GM19467 (cell line): ENCODE measurements at regions not wholly inside any gene's neighbourhood (a gene's known extent, or its start where the extent isn't known, plus 50 kb on each side); places are given as distances from the start of the nearest gene placed in this dataset.

Experiments used
- ATAC-seq: cut with Tn5 transposase; IDR thresholded peaks from one replicate; pipeline ENCODE4 v1.9.1; 2021; ENCODE audit warnings: mild to moderate bottlenecking, moderate library complexity; ENCODE audit not compliant: unreplicated experiment

- ATAC-seq = no peak
Observed at GRCh38 chr15:69929905-69930630, 167.6 kb downstream of the TLE3 start.

GRCh38 chr15:69930754-69931153 lies 167.0 kb downstream of the TLE3 start:
- no peak for ATAC-seq

- no peak for ATAC-seq
Observed at GRCh38 chr15:69931156-69931555, 166.6 kb downstream of the TLE3 start.

- ATAC-seq = no peak
Observed at GRCh38 chr15:69934607-69935006, 163.1 kb downstream of the TLE3 start.

- no peak for ATAC-seq
Observed at GRCh38 chr15:69939513-69940440, 157.9 kb downstream of the TLE3 start.

- ATAC-seq = no peak
Observed at GRCh38 chr15:69940441-69941300, 157.0 kb downstream of the TLE3 start.

DNA sequence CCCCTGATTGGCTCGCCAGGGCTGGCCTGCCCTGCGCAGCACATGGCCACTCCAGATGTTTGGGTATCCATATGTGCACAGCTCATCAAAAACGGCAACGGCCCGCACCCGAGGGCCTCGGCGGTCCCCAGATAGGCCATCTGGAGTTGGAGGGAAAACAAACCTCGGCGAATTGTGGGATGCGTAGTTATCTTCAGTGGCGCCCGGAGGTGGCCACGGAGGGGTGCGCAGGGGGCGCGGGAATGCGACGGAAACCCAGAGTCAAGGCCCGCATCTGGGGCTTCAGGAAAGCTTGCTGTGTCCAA lies 156.5 kb downstream of the TLE3 start:
- ATAC-seq = no peak

DNA sequence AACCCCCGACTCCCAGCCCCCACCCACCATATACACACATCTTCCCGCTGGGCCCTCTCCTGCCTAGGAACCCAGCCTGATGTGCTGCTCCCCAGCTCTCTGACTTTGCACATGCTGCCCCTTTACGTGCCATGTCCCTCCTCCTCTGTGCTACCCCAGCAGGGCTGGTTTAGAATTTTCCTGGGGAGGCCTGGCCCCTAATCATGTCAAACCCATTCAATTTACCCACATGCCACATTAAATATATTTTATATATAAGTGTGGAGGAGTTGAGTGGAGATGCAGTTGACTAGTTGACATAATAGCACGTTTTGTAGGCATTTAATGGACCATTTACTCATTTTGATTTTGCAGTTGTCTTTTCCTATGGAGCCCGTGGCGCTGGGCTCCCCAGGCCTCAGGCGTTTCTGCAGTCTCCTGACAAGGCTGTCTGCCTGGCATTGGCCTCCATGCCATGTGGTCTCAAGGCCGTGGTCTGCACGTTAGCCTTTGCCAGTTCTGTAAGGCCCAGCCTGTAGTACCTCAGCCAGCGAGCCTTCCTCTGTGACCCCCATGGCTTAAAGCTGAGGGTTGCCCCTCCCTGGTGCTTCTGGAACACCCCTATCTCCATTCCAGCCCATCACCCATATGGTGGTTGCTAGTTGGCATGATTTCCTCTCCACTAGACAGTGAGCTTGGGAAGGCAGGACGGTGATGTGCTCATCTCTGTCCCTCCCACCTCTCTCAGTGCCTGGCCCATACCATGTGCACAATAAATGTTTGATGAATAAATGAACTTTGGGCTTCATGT lies 155.8 kb downstream of the TLE3 start:
- no peak for ATAC-seq

DNA sequence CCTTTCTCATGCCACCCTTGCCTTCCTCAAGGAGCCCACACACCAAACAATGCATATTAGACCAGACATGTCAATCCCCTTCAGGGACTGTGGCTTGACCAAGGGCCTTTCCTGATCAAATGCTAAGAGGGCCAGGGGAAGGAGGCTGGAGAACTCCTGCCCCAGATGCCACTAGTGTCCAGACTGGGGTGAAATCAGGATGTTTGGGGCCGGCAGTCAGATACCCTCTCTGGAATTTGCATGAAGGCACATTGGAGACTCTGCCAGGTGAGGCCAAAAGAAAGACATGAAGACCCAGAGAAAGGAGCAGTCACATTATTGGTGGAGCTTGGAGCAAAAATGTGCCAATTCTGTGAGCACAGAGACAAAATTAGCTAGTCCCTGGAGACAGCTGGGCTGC lies 154.1 kb downstream of the TLE3 start:
- ATAC-seq = no peak

GRCh38 chr15:69945729-69946128 lies 152.0 kb downstream of the TLE3 start:
- no peak for ATAC-seq

- no peak for ATAC-seq
Observed at GRCh38 chr15:69946870-69947269, 150.8 kb downstream of the TLE3 start.

- no peak for ATAC-seq
Observed at GRCh38 chr15:69947394-69947793, 150.3 kb downstream of the TLE3 start.

- no peak for ATAC-seq
Observed at GRCh38 chr15:69949485-69949884, 148.2 kb downstream of the TLE3 start.

GRCh38 chr15:69951256-69951897 lies 146.3 kb downstream of the TLE3 start:
- ATAC-seq = no peak

- ATAC-seq = no peak
Observed at GRCh38 chr15:69951898-69952555, 145.7 kb downstream of the TLE3 start.

GRCh38 chr15:69953051-69953450 lies 144.7 kb downstream of the TLE3 start:
- ATAC-seq = no peak

- no peak for ATAC-seq
Observed at GRCh38 chr15:69953816-69954215, 143.9 kb downstream of the TLE3 start.

- ATAC-seq = no peak
Observed at GRCh38 chr15:69954666-69955065, 143.1 kb downstream of the TLE3 start.

DNA sequence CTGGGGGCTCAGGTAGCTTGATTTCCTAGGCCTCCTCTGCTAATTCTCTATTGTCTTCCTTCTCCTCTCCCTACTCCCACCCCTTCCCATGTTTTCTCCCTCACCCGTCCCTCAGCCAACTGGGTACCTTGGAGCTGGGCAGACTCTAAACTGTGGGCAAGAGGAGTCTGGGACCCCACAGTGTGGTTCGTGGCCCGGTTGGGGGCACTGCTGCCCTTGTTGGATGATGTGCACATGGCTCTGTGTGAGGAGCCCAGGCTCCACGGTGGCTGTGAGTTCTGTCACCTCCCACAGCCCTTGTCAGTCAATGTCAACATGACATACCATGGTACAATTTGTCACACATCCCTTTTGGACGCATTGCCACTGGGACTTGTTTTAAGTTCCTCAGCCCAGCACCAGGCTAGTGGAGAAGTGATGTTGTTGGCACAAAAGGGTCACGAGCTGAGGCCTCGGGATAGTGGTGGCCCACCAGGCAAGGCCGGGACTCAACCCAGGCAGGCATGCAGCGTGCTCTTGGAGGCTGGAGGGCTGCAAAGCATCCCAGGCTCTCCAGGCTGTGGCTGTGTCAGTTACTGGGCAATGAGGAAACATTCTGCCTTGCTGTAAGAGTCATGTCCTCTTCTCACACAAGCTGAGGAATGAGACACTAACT lies 142.3 kb downstream of the TLE3 start:
- no peak for ATAC-seq
